HepG2 (cell line): ENCODE measurements at regions not wholly inside any gene's neighbourhood (a gene's known extent, or its start where the extent isn't known, plus 50 kb on each side); places are given as distances from the start of the nearest gene placed in this dataset.

Source experiments
- FOXK2 ChIP-seq: fragments of 450-650 bp; IDR thresholded peaks from 2 replicates; pipeline ENCODE4 v1.6.1; 2016
- TF ChIP-seq, protein P1 (sequence below): sonication (generic); formaldehyde crosslinking; IDR thresholded peaks from 2 replicates; pipeline ENCODE4 v1.5.0; 2020; ENCODE audit warnings: mild to moderate bottlenecking, missing genetic modification reagents, moderate library complexity
- TF ChIP-seq, protein P2 (sequence below): sonication (generic); formaldehyde crosslinking; IDR thresholded peaks from 2 replicates; pipeline ENCODE4 v1.4.0; 2020; ENCODE audit warnings: missing genetic modification reagents

DNA sequence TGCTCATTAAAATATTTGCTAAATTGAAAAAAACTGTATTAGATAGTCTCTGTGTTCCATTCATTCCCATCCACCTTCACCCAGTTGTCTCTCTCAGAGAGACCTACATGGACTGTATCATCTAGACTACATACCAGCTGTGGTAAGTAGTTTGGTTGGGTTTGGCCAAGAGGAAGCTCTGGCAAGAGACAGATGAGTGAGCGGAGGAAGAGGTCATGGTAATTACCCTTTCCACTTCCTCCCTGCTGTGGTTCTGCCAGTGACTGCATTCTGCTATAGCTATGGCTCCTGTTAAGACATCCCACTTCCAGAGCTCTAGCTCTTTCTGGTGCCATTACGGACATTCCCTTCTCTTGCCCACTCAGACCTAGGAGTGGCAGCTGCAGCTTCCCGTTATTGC, 239.0 kb upstream of the MID1 start:
- TF ChIP-seq, protein P1, sequence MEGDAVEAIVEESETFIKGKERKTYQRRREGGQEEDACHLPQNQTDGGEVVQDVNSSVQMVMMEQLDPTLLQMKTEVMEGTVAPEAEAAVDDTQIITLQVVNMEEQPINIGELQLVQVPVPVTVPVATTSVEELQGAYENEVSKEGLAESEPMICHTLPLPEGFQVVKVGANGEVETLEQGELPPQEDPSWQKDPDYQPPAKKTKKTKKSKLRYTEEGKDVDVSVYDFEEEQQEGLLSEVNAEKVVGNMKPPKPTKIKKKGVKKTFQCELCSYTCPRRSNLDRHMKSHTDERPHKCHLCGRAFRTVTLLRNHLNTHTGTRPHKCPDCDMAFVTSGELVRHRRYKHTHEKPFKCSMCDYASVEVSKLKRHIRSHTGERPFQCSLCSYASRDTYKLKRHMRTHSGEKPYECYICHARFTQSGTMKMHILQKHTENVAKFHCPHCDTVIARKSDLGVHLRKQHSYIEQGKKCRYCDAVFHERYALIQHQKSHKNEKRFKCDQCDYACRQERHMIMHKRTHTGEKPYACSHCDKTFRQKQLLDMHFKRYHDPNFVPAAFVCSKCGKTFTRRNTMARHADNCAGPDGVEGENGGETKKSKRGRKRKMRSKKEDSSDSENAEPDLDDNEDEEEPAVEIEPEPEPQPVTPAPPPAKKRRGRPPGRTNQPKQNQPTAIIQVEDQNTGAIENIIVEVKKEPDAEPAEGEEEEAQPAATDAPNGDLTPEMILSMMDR (CRISPR knock-in tag), result no peak
- TF ChIP-seq, protein P2, sequence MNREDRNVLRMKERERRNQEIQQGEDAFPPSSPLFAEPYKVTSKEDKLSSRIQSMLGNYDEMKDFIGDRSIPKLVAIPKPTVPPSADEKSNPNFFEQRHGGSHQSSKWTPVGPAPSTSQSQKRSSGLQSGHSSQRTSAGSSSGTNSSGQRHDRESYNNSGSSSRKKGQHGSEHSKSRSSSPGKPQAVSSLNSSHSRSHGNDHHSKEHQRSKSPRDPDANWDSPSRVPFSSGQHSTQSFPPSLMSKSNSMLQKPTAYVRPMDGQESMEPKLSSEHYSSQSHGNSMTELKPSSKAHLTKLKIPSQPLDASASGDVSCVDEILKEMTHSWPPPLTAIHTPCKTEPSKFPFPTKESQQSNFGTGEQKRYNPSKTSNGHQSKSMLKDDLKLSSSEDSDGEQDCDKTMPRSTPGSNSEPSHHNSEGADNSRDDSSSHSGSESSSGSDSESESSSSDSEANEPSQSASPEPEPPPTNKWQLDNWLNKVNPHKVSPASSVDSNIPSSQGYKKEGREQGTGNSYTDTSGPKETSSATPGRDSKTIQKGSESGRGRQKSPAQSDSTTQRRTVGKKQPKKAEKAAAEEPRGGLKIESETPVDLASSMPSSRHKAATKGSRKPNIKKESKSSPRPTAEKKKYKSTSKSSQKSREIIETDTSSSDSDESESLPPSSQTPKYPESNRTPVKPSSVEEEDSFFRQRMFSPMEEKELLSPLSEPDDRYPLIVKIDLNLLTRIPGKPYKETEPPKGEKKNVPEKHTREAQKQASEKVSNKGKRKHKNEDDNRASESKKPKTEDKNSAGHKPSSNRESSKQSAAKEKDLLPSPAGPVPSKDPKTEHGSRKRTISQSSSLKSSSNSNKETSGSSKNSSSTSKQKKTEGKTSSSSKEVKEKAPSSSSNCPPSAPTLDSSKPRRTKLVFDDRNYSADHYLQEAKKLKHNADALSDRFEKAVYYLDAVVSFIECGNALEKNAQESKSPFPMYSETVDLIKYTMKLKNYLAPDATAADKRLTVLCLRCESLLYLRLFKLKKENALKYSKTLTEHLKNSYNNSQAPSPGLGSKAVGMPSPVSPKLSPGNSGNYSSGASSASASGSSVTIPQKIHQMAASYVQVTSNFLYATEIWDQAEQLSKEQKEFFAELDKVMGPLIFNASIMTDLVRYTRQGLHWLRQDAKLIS, result no peak
- no peak for TF ChIP-seq FOXK2
